DND-41 (cell line): ENCODE measurements at regions not wholly inside any gene's neighbourhood (a gene's known extent, or its start where the extent isn't known, plus 50 kb on each side); places are given as distances from the start of the nearest gene placed in this dataset.

ENCODE experiments used
- ATAC-seq: fragments of 200-7000 bp; cut with Tn5 transposase; 3 replicates; pipeline ENCODE4 v1.9.1; 2021; ENCODE audit warnings: low read depth; ENCODE audit not compliant: insufficient read depth
- DNase-seq: peaks from one replicate; pipeline ENCODE4 v3.0.0-alpha.2; 2020
- H2AFZ ChIP-seq: 2 replicates; pipeline ENCODE4 v1.6.0; 2012; ENCODE audit warnings: low read depth, low read length
- H3K27ac ChIP-seq: 2 replicates; pipeline ENCODE4 v1.5.1; 2012; ENCODE audit warnings: low read length, inconsistent platforms
- H3K27me3 ChIP-seq: fragments of 200-600 bp; sonication (generic); 2 replicates; pipeline ENCODE4 v1.6.0; 2012; ENCODE audit warnings: low read length, mild to moderate bottlenecking, inconsistent platforms; ENCODE audit not compliant: insufficient read depth, poor library complexity
- H3K36me3 ChIP-seq: 2 replicates; pipeline ENCODE4 v1.5.1; 2012; ENCODE audit warnings: low read length, inconsistent platforms; ENCODE audit not compliant: insufficient read depth
- H3K4me1 ChIP-seq: 2 replicates; pipeline ENCODE4 v1.5.1; 2012; ENCODE audit warnings: mild to moderate bottlenecking, low read length; ENCODE audit not compliant: insufficient read depth
- H3K4me2 ChIP-seq: 2 replicates; pipeline ENCODE4 v1.6.0; 2012; ENCODE audit warnings: mild to moderate bottlenecking, moderate library complexity, low read length, inconsistent platforms; ENCODE audit not compliant: insufficient read depth
- H3K4me3 ChIP-seq, 2 experiments: fragments of 200-600 bp in 1 of 2; shearing (Covaris generic) in 1 of 2; 2 replicates each; pipeline ENCODE4 v1.5.1; 2012 to 2016; ENCODE audit warnings: inconsistent platforms in 2 of 2, low read length in 2 of 2, mild to moderate bottlenecking in 2 of 2, low read depth in 1 of 2, moderate library complexity in 1 of 2
- H3K79me2 ChIP-seq: 2 replicates; pipeline ENCODE4 v1.6.0; 2012; ENCODE audit warnings: low read length, inconsistent platforms; ENCODE audit not compliant: insufficient read depth
- H3K9ac ChIP-seq: 2 replicates; pipeline ENCODE4 v1.6.0; 2012; ENCODE audit warnings: low read depth, mild to moderate bottlenecking, inconsistent platforms, low read length, moderate library complexity
- H3K9me3 ChIP-seq: 2 replicates; pipeline ENCODE4 v1.5.1; 2012; ENCODE audit warnings: low read length, moderate library complexity, mild to moderate bottlenecking, inconsistent platforms; ENCODE audit not compliant: insufficient read depth, severe bottlenecking
- H4K20me1 ChIP-seq: 2 replicates; pipeline ENCODE4 v1.6.0; 2012; ENCODE audit warnings: low read length; ENCODE audit not compliant: insufficient read depth
- CTCF ChIP-seq: IDR thresholded peaks from 2 replicates; pipeline ENCODE4 v1.5.1; 2012; ENCODE audit warnings: borderline replicate concordance, low read length, moderate library complexity, mild to moderate bottlenecking; ENCODE audit not compliant: poor library complexity, severe bottlenecking; ENCODE audit errors: extremely low read depth
- EZH2 ChIP-seq: IDR thresholded peaks from 3 replicates; pipeline ENCODE4 v1.6.1; 2012; ENCODE audit warnings: borderline replicate concordance, low read depth, mild to moderate bottlenecking, moderate library complexity, low read length, inconsistent platforms; ENCODE audit not compliant: severe bottlenecking

DNA sequence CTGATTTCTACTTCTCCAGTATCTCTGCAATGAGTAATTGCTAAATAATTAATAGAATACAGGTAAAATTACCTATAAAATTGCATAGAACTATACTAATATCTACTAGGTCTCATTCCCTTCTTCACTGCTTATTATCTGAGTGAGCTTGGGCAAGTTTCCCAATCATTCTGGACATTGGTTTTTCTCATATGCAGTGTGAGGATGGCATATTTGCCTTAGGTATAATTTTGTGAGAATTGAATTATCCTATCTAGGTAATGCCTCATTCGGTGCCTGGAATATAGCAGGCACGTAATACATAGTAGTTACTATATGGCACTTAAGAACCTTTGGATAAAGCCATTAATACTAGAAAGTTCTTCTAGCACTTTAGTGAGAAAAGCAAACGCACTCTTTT is 434.7 kb downstream of the GATA3 start:
- no peaks in the 10 kb centered on the region for H3K36me3 ChIP-seq
- H4K20me1 ChIP-seq: no peaks in the 10 kb centered on the region
- H3K4me1 ChIP-seq: no peaks in the 10 kb centered on the region
- H3K4me2 ChIP-seq: no peak overlapping the region
- ATAC-seq: no peak
- no peak overlapping the region for H2AFZ ChIP-seq
- no peaks in the 10 kb centered on the region for H3K79me2 ChIP-seq
- TF ChIP-seq EZH2 (no peak), CTCF (no peak)
- no peak overlapping the region for H3K27ac ChIP-seq
- H3K4me3 ChIP-seq: no peak overlapping the region
- H3K9me3 ChIP-seq: no peaks in the 10 kb centered on the region
- DNase-seq: no peak
- H3K27me3 ChIP-seq: no peaks in the 10 kb centered on the region
- H3K9ac ChIP-seq: no peak overlapping the region

DNA sequence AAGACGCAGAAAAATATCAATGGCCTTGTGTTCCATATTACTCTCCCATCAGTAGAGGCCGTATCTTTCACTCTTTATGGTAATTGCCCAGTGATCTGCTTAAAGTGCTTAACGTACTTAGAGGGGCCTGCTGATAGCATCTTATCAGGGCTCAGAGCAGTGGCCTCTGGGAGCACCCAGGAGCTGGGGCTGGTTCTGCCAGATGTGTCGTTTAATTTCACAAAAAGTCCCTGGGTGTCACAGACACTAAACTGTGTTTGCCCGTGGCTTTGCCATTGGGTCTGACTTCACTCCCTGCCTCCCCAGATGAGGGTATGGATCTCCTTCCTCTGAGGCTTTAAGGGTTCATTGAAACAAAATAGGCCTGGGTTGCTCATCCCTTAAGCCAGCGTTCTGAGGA is 435.3 kb downstream of the GATA3 start:
- H3K79me2 ChIP-seq: no peaks in the 10 kb centered on the region

GRCh38 chr10:8498290-8498689 is 443.8 kb downstream of the GATA3 start:
- DNase-seq (no peak), ATAC-seq (no peak)
- H3K79me2 ChIP-seq: no peaks in the 10 kb centered on the region
- H3K9ac ChIP-seq: no peak overlapping the region
- no peaks in the 10 kb centered on the region for H4K20me1 ChIP-seq
- H3K36me3 ChIP-seq: no peaks in the 10 kb centered on the region
- no peak overlapping the region for H3K27ac ChIP-seq
- no peaks in the 10 kb centered on the region for H3K27me3 ChIP-seq
- H3K4me3 ChIP-seq: no peak overlapping the region
- no peaks in the 10 kb centered on the region for H3K4me1 ChIP-seq
- H2AFZ ChIP-seq: no peak overlapping the region
- H3K9me3 ChIP-seq: no peaks in the 10 kb centered on the region
- H3K4me2 ChIP-seq: no peak overlapping the region
- TF ChIP-seq CTCF (no peak), EZH2 (no peak)

More for the DNA sequence above, 435.3 kb downstream of the GATA3 start:
- DNase-seq: no peak
- Histone ChIP-seq H2AFZ (no peak overlapping the region), H4K20me1 (no peaks in the 10 kb centered on the region), H3K9me3 (no peaks in the 10 kb centered on the region), H3K9ac (no peak overlapping the region), H3K4me3 (no peak overlapping the region), H3K27ac (no peak overlapping the region), H3K4me2 (no peak overlapping the region), H3K4me1 (no peaks in the 10 kb centered on the region), H3K27me3 (no peaks in the 10 kb centered on the region), H3K36me3 (no peaks in the 10 kb centered on the region)
- no peak for ATAC-seq
- no peak for TF ChIP-seq CTCF
- TF ChIP-seq EZH2: no peak

- H3K4me2 ChIP-seq: no peak overlapping the region
- no peak overlapping the region for H3K9ac ChIP-seq
- 0 out of 2 replicates have a peak overlapping the region, but pooled peaks have one; percentile 8 for H2AFZ ChIP-seq
- ATAC-seq: peak; percentile 24; the same call in 1 of the 3 replicates
- no peak for TF ChIP-seq EZH2
- TF ChIP-seq CTCF: no peak
- no peaks in the 10 kb centered on the region for H4K20me1 ChIP-seq
- H3K79me2 ChIP-seq: no peaks in the 10 kb centered on the region
- H3K4me3 ChIP-seq: no peak overlapping the region
- no peaks in the 10 kb centered on the region for H3K27me3 ChIP-seq
- no peaks in the 10 kb centered on the region for H3K36me3 ChIP-seq
- H3K9me3 ChIP-seq: no peaks in the 10 kb centered on the region
- no peaks in the 10 kb centered on the region for H3K4me1 ChIP-seq
- DNase-seq: no peak
- H3K27ac ChIP-seq: 0 out of 2 replicates have a peak overlapping the region, but pooled peaks have one; percentile 14
These were observed 444.4 kb downstream of the GATA3 start for GRCh38 chr10:8498881-8499280.
